ENCODE measurements at regions not wholly inside any gene's neighbourhood (a gene's known extent, or its start where the extent isn't known, plus 50 kb on each side); places are given as distances from the start of the nearest gene placed in this dataset.
A peak's percentile ranks its signal among the peaks of the same experiment; 100 is the strongest.

- peak; percentile 33 for ATAC-seq
- TF ChIP-seq RARB (CRISPR knock-in tag; IDR thresholded peaks at IDR 0.05) (no peak), PPARA (CRISPR knock-in tag; IDR thresholded peaks at IDR 0.05; ENCODE audit: borderline replicate concordance) (no peak), ZC3H10 (CRISPR knock-in tag; IDR thresholded peaks at IDR 0.05) (no peak), PATZ1 (CRISPR knock-in tag; IDR thresholded peaks at IDR 0.05; ENCODE audit: borderline replicate concordance) (no peak), GLIS3 (CRISPR knock-in tag; IDR thresholded peaks at IDR 0.05) (no peak), ARNTL (CRISPR knock-in tag; IDR thresholded peaks at IDR 0.05; ENCODE audit: borderline replicate concordance, low read depth) (no peak)
Observed at GRCh38 chr9:12930906-12931305, 156.1 kb downstream of the LURAP1L start.

- TF ChIP-seq ISL1 (CRISPR knock-in tag; IDR thresholded peaks at IDR 0.05) (0 out of 2 replicates have a peak, but pooled peaks have one; percentile 29), POU6F1 (CRISPR knock-in tag; IDR thresholded peaks at IDR 0.05; ENCODE audit: borderline replicate concordance, low read depth) (no peak)
- ATAC-seq = peak; percentile 87
Observed at GRCh38 chr9:12933957-12934356, 159.1 kb downstream of the LURAP1L start.

GRCh38 chr9:12934545-12935272 lies 159.9 kb downstream of the LURAP1L start:
- peak; percentile 50 for ATAC-seq
- TF ChIP-seq ARNTL (CRISPR knock-in tag; IDR thresholded peaks at IDR 0.05; ENCODE audit: borderline replicate concordance, low read depth) = no peak
- TF ChIP-seq ZNF70 (CRISPR knock-in tag; IDR thresholded peaks at IDR 0.05) = no peak

- ATAC-seq = no peak
- TF ChIP-seq CSRNP3 (CRISPR knock-in tag; IDR thresholded peaks at IDR 0.05) (no peak), ESRRG (CRISPR knock-in tag; IDR thresholded peaks at IDR 0.05) (no peak), RARB (CRISPR knock-in tag; IDR thresholded peaks at IDR 0.05) (no peak), PPARA (CRISPR knock-in tag; IDR thresholded peaks at IDR 0.05; ENCODE audit: borderline replicate concordance) (no peak), TSHZ2 (CRISPR knock-in tag; IDR thresholded peaks at IDR 0.05) (no peak), ZNF70 (CRISPR knock-in tag; IDR thresholded peaks at IDR 0.05) (no peak), TOX (CRISPR knock-in tag; IDR thresholded peaks at IDR 0.05; ENCODE audit: borderline replicate concordance) (no peak), CREB5 (CRISPR knock-in tag; IDR thresholded peaks at IDR 0.05; ENCODE audit: low read depth) (no peak), ZFP30 (CRISPR knock-in tag; IDR thresholded peaks at IDR 0.05) (no peak), ISL1 (CRISPR knock-in tag; IDR thresholded peaks at IDR 0.05) (no peak), BACH2 (CRISPR knock-in tag; IDR thresholded peaks at IDR 0.05; ENCODE audit: borderline replicate concordance) (no peak), POU6F1 (CRISPR knock-in tag; IDR thresholded peaks at IDR 0.05; ENCODE audit: borderline replicate concordance, low read depth) (no peak), ZC3H10 (CRISPR knock-in tag; IDR thresholded peaks at IDR 0.05) (no peak), ARNTL (CRISPR knock-in tag; IDR thresholded peaks at IDR 0.05; ENCODE audit: borderline replicate concordance, low read depth) (no peak), OSR1 (CRISPR knock-in tag; IDR thresholded peaks at IDR 0.05) (no peak)
Observed at GRCh38 chr9:12935714-12936113, 160.9 kb downstream of the LURAP1L start.
